ENCODE measurements at regions not wholly inside any gene's neighbourhood (a gene's known extent, or its start where the extent isn't known, plus 50 kb on each side); places are given as distances from the start of the nearest gene placed in this dataset.
A peak's percentile ranks its signal among the peaks of the same experiment; 100 is the strongest.

DNA sequence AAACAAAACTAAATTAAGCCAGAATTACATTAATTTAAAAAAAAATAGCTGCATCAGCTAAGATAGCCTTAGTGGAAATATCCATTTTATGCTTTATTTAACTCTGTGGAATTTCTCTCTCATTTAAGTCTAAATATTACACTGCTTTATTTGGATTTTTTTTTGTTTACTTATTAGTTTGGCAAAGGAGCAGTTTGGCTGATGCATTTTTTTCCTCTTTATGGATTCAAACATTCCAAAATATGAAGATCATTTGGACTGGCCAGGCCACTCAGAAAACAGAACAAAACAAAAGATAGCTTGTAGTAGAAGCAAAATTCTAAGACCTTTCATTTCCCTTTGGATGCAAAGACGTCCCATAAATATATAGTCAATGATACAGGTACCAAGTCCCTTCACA lies 707.3 kb upstream of the UBE2E2 start:
- DNase-seq: no peak

DNA sequence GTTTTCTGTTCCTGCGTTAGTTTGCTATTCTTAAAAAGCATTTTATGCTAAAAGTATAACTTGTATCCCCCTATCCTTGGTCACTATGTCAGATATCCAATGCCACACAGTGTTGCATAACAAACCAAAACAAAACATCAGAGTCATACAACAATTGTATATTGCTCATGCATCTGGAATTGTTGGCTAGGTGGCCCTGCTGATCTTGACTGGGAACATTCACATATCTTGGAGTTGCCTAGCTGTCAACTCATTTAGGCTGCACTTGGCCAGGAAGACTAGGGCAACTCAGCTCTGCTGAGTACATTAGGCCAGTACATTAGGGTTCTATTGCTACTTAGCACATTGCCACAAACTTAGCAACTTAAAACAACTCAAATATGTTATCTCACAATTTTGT lies 706.5 kb upstream of the UBE2E2 start:
- no peak for DNase-seq

DNA sequence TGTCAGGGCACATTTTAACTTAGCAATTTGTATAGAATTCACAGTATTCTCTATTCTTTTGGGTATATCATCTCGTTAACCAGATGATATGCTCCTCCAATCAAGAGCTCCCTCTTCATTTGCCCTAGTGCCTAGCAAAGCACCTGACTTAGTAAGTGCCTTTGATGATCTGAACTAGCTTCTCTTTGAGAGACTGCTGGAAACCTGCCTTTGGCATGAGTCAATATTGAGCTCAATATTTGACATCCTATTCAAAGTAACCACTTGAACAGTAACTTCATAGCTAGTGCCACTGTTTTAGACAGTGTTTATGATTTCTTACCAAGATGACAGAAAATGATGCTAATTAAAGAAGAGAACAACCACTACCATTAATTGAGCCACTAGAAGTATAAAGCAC lies 696.3 kb upstream of the UBE2E2 start:
- DNase-seq: no peak

DNA sequence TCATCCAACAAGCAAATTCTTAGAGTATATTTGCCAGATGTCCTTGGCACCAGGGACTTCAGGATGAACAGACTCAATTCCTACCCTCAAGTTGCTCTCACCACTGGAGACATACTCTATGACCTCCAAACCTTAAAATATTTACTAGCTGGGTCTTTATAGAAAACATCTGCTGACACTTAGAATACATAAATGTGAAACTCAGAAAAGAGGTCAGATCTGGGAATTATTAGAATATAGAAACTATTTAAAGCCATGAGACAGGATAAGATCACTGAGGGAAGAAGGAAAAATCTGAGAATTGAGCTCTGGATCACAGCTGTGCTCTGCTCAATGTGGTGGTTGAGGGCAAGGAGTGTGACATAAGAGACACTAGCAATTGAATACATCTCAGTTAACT lies 695.4 kb upstream of the UBE2E2 start:
- no peak for DNase-seq

DNA sequence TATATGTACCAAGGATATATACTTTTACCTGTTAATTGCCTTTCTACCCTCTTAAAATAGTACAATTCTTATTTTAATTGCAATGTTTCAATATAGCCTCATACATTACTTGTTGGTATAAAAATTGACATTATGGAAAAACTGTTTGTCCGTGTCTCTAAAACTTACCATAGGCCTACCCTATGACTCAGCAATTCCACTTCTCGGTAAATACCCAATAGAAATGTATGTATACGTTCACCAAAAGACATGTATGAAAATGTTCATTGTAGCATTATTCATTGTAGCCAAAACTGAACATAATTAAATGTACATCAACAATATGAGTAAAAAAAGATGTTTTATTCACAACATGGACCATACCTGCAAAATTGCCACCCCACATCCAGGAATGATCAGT lies 679.2 kb upstream of the UBE2E2 start:
- DNase-seq: no peak

DNA sequence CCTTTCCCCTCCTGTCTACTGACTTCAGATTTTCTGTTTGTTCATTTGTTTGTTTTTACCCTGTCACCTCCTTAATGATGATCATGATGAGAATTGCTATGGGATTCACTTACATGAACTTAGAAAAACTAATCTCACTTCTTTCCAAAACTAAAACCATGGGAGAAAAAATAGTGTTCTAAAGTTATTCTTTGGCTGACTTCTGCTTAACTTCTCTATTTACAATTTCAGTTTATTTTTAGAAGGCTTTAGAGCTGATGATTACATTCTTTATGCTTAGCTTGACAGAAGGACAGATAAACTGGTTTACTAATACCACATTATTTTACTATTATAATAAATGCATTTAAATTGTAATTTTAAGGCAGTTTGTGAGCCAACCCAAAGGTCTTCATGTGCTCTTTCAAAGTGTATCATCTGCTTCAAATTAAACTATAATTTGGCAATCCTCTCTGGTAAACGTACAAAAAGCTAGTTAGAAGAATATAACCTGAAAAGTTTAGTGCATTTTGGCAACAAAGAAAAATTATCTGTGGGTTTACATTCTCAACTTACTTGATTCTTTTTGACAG lies 676.8 kb upstream of the UBE2E2 start:
- DNase-seq: no peak

DNA sequence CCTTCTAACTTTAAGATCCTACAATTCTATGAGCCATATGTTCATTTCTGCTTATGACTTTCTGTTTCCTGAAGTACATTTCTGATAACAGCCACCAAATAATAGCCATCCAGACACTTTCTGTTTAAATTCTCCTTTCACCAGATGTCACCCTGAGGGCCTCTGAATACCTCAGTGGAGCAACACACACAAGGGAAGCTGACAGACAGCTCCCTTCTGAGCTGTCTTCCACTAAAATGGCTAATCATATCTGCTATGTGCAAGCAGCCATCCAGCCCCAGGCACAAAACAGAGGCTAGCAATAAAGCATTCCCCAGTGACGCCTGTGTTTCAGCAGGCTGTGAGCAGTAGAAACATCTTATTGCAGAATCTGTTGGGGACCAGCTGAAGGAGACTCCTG lies 666.6 kb upstream of the UBE2E2 start:
- DNase-seq: no peak

DNA sequence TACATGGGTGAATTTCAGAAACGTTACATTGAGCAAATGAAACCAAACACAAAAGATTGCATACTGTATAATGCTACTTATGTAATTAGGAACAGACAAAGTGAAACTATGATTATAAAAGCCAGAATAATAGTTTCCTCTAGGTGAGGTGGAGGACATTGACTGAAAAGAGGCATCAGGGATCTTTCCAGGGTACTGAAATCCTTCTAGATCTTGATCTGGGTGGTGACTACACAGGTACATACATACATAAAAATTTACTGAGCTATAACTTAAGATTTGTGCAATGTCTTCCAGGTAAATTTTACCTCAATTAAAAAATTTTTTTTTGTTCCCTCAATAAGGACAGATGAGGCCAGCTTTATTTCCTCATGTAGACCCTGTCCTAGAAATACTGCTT lies 665.6 kb upstream of the UBE2E2 start:
- DNase-seq: no peak

DNA sequence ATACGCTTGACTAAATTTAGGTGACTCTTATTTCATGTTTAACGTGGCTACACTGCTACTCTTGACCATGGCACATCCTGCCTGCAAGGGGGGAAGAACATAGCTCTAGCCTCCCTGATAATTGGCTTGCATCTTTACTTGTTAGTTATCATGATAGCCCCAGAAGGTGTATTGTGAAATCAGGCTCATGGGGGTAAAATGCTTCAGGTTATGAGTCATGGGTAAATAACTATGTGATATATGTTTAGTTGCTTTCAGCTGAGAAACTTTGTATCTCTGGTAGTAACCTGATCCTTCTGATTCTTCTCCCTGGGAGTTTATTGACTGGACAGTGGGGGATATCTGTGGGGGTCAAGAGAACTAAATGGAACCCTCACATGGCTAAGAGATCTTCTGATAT lies 660.8 kb upstream of the UBE2E2 start:
- DNase-seq: no peak

DNA sequence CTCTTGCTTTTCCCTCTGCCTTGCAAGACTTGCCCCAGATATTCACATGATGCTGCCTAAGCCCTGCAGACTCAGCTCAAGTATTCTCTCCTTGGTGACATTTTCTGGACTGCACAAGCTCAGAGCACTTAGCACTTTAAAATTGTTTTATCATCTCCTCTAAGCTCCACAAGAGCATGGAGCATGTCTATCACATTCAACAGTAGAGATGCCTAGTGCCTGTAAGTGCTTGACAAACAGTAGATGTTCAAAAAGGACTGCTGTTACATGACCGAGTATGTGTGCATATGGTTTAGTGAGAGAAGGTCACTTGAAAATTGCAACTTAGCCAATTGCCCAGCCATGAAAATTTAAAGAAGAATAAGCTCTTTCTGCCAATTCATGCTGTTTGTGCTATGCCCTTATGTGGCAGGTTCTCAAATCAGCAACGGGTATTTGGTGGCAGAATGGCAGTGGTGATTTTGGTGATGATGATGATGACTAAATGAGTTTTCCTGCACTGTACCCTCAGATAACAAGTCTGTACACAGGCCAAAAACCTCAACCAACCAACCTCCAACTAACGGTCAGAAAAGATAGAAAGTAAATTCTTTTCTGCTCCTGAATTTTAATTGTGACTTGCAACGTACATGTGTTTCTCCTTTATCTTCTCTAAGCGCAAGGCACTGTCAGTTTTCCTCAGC lies 647.2 kb upstream of the UBE2E2 start:
- no peak for DNase-seq

DNA sequence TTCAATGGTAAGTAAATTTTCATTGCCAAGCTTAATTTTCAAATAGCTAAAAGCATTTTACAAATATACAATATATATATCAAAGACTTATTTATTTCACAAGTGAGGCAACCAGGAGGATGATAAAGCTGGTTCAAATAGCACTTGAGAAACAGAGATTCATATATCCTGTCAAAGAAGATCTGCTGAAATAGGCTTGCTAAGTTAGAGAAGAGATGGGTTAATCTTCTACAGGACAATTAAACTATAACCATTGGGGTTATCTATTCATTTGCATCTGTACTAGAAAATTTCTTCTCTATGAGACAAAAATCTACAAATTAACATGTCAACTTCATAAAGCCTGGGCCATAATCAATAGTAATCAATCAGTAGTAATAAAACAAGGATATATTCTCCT lies 637.7 kb upstream of the UBE2E2 start:
- DNase-seq: no peak

DNA sequence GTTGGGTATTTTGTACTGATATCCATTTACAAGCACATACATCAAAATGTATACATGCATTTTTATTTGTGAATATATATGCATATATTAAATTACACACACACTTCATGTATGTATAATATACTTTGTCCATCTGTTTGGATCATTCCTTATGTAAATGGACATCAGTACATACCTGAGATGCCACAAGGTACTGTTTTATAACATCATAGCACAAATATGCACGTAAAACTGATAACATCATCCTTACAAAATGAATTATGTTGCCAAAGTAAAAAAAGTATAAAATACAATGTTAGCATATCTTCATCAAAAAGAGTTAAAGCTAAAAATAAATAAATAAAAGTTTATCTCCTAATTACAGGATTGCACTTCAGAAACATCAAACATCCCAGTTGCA lies 634.8 kb upstream of the UBE2E2 start:
- no peak for DNase-seq

DNA sequence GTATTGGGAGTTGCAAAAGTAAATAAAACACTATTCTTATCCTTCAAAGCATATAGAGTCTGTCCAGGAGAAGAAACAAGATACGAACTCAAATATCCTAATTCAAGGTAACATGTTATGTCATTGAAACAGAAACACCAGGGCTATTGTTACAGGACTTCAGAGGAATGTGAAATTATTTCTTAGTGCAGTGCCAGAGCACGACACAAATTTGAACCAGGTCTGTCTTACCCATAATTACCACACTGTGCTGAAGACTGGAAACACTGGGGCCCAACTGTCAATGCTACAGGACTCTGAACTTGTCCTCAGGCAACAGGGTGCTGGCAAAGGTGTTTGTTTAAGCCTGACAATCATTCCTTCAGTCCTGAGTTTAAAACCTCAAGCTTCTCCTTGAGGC lies 633.6 kb upstream of the UBE2E2 start:
- DNase-seq: no peak

DNA sequence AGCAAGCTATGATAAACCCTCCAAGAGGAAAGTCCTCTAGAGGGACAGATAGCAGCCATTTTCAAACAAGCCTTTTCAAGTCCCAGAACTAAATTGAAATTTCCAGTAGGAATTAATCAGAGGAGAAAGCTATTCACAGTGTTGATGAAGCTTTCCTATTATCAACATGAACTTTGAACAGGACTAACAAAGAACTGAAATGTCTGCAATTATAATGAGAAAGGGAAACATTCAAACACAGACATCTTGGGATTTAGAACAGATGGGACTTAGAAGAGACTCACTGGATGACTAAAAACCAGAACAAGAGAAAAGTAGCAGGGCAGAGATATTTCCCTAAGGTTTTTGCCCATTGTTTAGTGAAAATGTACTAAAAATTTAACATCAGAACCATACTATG lies 622.1 kb upstream of the UBE2E2 start:
- DNase-seq: no peak

DNA sequence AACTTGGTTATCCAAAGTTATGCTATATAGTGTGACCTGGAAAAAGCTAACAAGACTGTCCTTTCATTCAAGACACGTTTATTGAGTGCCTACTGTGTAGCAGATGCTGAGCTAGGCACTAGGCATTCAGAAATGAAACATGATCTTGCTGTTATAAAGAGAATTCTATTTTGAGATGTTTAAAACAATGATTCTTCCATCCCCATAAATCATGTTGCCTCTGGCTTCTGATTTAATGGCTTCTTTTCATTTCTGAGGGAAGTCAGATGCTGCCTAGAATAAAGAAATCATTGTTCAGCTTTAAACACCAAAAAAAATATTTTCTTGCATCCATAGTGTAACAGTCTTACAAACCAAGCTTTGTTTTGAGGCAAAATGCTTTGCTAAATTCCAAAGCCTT lies 620.9 kb upstream of the UBE2E2 start:
- DNase-seq: no peak

DNA sequence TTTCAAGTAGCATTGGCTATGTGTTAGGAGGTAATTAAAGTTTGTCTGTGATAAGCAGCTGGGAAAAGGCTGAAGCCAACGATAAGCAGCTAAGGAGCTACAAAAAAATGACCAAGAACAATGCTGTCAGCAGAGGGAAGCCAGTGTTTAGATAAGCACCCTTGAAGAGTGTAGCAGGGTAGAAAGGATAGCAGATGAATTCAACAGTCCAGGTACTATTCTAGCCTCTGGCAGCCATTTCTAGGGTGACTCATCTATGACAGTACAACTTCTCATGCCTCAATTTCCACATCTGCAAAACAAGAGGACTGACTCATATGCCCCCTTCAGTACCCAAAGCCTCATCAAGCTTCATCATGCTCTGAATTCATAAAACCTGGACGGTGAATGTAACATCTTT lies 617.6 kb upstream of the UBE2E2 start:
- DNase-seq: peak; percentile 31

DNA sequence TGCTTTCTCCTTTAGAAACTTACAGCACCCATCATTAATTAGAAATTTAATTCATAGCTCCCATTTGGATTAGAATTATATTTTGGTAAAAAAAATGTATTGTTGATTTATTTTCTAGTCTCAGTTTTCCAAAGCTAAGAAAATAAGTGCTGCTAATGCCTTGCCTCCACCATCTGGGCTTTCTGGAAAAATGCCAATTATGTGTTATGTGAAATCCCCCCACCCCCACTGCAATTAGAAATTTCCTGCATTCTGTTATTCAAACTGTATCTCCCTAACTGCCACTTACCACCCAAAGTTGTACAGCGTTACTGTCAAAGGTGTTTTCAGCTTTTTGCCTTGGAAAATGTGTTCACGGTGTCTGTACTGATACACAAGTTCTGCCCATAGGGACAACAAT lies 617.2 kb upstream of the UBE2E2 start:
- no peak for DNase-seq

DNA sequence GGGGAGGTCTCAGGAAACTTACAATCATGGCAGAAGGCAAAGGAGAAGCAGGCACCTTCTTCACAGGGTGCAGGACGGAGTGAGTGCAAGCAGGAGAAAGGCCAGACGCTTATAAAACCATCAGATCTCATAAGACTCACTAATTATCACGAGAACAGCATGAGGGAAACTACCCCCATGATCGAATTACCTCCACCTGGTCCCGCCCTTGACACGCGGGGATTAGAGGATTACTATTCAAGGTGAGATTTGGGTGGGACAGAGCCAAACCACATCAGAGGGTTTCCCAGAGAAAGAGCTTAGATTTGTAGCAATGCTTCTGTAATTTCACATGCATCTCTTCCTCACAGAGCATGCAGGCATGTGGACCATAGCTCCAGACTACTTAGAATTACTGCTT lies 615.7 kb upstream of the UBE2E2 start:
- no peak for DNase-seq

DNA sequence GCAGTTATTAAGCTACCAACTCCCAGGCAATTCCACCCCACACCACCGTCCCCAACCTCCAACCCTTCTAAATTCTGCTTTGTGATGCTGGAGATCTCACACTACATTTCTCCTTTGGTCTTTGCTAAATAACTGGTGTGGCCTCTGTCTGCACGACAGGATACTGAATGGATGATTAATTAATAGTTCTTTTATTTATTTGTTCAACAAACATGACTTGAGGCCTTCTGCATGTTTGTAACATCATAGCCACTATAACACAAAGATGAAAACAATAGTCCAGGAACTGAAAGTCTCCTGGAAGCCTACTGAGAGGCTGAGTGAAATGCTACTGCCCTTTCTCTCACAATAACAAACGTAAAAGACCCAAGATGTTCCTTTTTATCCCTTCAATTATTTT lies 609.5 kb upstream of the UBE2E2 start:
- no peak for DNase-seq

DNA sequence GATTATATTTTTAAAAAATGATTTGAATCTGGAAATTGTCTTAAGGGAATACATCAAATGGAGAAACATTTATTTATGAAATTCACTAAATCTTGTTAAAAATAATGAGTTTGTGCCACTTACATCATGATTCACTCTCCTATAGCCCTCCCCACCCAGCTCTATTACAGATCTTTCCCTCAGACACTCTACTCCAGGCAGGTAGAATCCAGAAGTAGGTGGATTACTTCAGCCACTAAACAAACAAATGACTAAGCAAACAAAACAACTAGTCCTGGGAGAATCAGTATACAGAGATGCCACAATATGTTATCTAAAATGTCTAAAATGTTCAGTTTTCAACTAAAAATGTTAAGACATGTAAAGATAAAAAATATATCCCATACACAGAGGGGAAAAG lies 608.1 kb upstream of the UBE2E2 start:
- DNase-seq: no peak

DNA sequence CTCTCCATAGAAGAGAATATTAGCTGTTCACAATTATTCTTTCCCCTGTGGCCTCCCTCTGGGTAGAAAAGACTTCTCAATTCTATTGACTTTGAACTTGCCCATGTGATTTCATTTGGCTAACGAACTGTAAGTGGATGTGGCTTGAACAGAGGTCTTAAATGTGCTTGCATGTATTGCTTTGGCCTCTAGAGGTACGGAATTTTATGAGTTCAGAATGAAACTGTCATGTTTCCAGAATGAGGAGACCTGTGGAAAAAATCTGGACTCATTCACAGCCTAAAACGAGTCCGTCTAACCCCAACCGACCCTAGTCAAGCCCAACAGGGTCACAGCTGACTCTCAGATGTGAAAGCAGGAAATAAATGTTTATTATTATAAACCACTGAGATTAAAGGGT lies 596.7 kb upstream of the UBE2E2 start:
- no peak for DNase-seq

DNA sequence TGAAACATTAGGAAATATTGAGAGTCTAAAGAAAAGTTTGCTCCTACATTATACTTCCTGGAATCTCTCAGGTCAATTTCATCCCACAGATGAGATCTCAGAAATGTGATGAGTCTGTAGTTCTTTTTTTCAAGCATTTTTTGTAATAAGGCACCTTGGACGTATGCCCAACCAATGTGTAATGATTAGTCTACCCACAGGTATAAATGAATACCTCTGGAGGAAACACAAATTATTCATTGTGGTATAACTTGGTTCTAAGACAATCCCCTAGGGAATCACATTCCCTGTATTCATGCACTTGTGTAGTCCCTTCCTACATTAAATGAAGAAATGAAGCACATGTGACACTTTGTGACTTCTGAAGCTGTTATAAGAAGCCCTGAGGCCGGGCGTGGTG lies 596.2 kb upstream of the UBE2E2 start:
- no peak for DNase-seq

DNA sequence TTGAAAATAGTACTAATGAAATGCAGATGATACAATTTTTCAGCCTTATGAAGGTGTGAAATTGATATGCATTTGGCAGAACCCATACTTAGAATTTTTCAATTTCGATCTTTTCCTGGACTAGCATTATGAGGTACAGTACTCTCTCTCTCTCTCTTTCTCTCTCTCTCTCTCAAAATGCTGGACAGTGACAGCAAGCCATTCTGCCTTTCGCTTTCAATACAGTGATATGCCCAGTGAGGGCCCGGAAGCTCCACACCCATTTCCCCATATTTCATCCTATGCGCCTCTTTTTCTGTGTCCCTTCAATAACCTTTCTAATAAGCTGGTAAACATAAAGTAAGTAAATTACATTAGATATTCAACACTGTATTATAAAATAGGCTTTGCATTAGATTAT lies 595.0 kb upstream of the UBE2E2 start:
- DNase-seq: no peak

DNA sequence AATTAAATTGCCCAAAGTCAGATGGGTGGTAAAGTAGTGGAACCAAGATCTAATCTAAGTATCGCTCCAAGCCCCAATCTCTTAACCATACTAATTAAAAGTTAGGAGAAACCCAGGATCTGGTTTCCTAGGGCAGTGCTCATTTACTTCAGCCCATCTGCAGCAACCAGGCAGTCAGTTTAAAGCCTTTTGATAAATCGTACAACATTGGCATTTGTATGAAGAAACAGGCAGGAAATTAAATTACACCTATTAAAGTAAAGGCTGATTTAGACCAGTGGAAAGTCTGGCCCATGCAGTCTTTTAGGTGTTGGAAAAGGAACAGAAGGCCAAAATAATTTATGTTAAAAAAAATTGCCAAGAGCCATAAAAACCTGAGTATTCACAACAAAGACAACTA lies 594.4 kb upstream of the UBE2E2 start:
- DNase-seq: no peak

DNA sequence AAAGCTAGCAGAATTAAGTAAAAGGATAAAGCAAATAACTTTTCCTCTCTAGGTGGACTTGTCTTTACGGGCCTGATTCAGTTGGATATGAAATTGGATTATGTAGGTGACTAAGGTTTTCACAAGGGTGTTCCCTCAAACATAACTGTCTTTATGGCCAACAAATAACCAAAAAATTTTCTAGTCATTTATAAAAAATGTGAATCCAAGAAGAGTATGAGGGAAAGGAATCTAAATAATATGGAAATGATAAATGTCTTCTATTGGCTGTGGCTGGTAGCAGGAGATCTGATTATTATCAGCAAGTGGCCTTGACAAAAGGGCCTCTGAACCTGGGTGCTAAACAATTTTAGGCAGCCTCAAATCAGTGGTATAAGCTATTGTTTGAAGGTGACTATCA lies 594.0 kb upstream of the UBE2E2 start:
- DNase-seq: peak; percentile 62
